GM13977 (cell line): ENCODE measurements at regions not wholly inside any gene's neighbourhood (a gene's known extent, or its start where the extent isn't known, plus 50 kb on each side); places are given as distances from the start of the nearest gene placed in this dataset.

Experiments used
- DNase-seq: peaks from one replicate; pipeline ENCODE4 v3.0.0; 2012; ENCODE audit warnings: low spot score
- CTCF ChIP-seq: IDR thresholded peaks from 2 replicates; pipeline ENCODE4 v1.5.1; 2012; ENCODE audit warnings: mild to moderate bottlenecking, control low read depth; ENCODE audit not compliant: insufficient read depth; ENCODE audit errors: extremely low read depth, missing control alignments
- in situ Hi-C: fragments of 300-500 bp; cut with MboI; formaldehyde crosslinking; loops from one replicate; pipeline ENCODE4 v1.12.0; 2022; ENCODE audit warnings: low sequenced_read_pairs, low pct_unique_long_range_greater_than_20kb, mixed read lengths, inconsistent platforms; ENCODE audit not compliant: unreplicated experiment

- in situ Hi-C loops = no loop called here
- TF ChIP-seq CTCF = no peak
- DNase-seq = no peak
These were observed 293.2 kb upstream of the LCORL start for GRCh38 chr4:18314731-18315130.

DNA sequence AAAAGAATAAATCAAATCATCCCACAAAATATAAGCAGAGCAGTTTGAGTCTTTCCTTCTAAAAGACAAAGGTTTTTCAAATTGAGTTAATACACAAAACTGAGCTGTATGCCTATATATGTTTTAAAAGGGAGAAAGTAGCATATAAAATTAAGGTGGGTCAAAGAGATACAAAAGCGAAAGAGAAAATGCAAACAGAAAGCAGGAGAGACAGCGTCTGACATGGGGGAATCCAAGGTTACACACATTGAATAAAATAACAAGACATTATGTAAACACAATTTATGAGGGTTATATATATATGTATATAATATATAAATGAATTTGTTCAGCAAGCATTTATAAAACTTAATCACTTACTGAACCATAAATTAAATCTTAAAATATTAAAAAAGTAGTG, 276.1 kb upstream of the LCORL start:
- DNase-seq = no peak
- in situ Hi-C loops = no loop called here
- TF ChIP-seq CTCF = no peak

GRCh38 chr4:18296411-18296810, 274.9 kb upstream of the LCORL start:
- TF ChIP-seq CTCF = no peak
- in situ Hi-C loops = no loop called here
- no peak for DNase-seq

GRCh38 chr4:18294846-18295245, 273.3 kb upstream of the LCORL start:
- TF ChIP-seq CTCF = no peak
- in situ Hi-C loops = no loop called here
- DNase-seq = no peak

- no peak for DNase-seq
- TF ChIP-seq CTCF = no peak
- in situ Hi-C loops = no loop called here
These were observed 272.5 kb upstream of the LCORL start for GRCh38 chr4:18294021-18294420.

- in situ Hi-C loops = no loop called here
These were observed 270.9 kb upstream of the LCORL start for GRCh38 chr4:18292411-18292810.

More at GRCh38 chr4:18292411-18292810, 270.9 kb upstream of the LCORL start:
- no peak for TF ChIP-seq CTCF
- DNase-seq = no peak
